ENCODE measurements at regions not wholly inside any gene's neighbourhood (a gene's known extent, or its start where the extent isn't known, plus 50 kb on each side); places are given as distances from the start of the nearest gene placed in this dataset.

GRCh38 chr4:155542415-155542814 lies 124.2 kb upstream of the GUCY1A1 start:
- H3K4me1 ChIP-seq (ENCODE audit: control insufficient read depth in 2 of 3, insufficient read depth in 2 of 3, low read depth in 1 of 3, low read length in 3 of 3): peaks cover 0 to 2% (median 0%) of the 10 kb centered on the region in 3 donors
- no peak for FAIRE-seq
- H3K27me3 ChIP-seq (ENCODE audit: control insufficient read depth, insufficient read depth, low read length): no peaks in the 10 kb centered on the region
- no peak overlapping the region for H3K27ac ChIP-seq (ENCODE audit: low read depth in 2 of 2, low read length in 2 of 2)
- no peaks in the 10 kb centered on the region for H3K9me3 ChIP-seq (ENCODE audit: control insufficient read depth in 2 of 3, insufficient read depth in 1 of 3, low read length in 3 of 3)
- no peak for DNase-seq
- no peak overlapping the region for H3K9ac ChIP-seq (ENCODE audit: low read length in 3 of 3)
- intact Hi-C loops (cut with DNase I): no loop called here
- no peak overlapping the region for H3K4me3 ChIP-seq (ENCODE audit: low read length in 3 of 3)
- TF ChIP-seq CTCF (IDR thresholded peaks at IDR 0.05; ENCODE audit: borderline replicate concordance, extremely low read depth, insufficient read depth): no peak
- no peaks in the 10 kb centered on the region for H3K36me3 ChIP-seq (ENCODE audit: control insufficient read depth in 2 of 3, insufficient read depth in 3 of 3, low read length in 3 of 3)

GRCh38 chr4:155541716-155542115 lies 124.9 kb upstream of the GUCY1A1 start:
- no peak overlapping the region for H3K4me3 ChIP-seq (ENCODE audit: low read length in 3 of 3)
- FAIRE-seq: no peak
- no peaks in the 10 kb centered on the region for H3K27me3 ChIP-seq (ENCODE audit: control insufficient read depth, insufficient read depth, low read length)

GRCh38 chr4:155540698-155541097 lies 126.0 kb upstream of the GUCY1A1 start:
- no peaks in the 10 kb centered on the region for H3K9me3 ChIP-seq (ENCODE audit: control insufficient read depth in 2 of 3, insufficient read depth in 1 of 3, low read length in 3 of 3)
- peak; percentile 93 for FAIRE-seq
- H3K27ac ChIP-seq (ENCODE audit: low read depth in 2 of 2, low read length in 2 of 2): no peak overlapping the region

More at GRCh38 chr4:155541716-155542115, 124.9 kb upstream of the GUCY1A1 start:
- peaks cover 0 to 2% (median 0%) of the 10 kb centered on the region in 3 donors for H3K4me1 ChIP-seq (ENCODE audit: control insufficient read depth in 2 of 3, insufficient read depth in 2 of 3, low read depth in 1 of 3, low read length in 3 of 3)
- intact Hi-C loops (cut with DNase I): no loop called here
- no peak overlapping the region for H3K27ac ChIP-seq (ENCODE audit: low read depth in 2 of 2, low read length in 2 of 2)
- no peak for DNase-seq
- H3K9ac ChIP-seq (ENCODE audit: low read length in 3 of 3): no peak overlapping the region
- no peaks in the 10 kb centered on the region for H3K36me3 ChIP-seq (ENCODE audit: control insufficient read depth in 2 of 3, insufficient read depth in 3 of 3, low read length in 3 of 3)
- no peaks in the 10 kb centered on the region for H3K9me3 ChIP-seq (ENCODE audit: control insufficient read depth in 2 of 3, insufficient read depth in 1 of 3, low read length in 3 of 3)
- no peak for TF ChIP-seq CTCF (IDR thresholded peaks at IDR 0.05; ENCODE audit: borderline replicate concordance, extremely low read depth, insufficient read depth)

More at GRCh38 chr4:155540698-155541097, 126.0 kb upstream of the GUCY1A1 start:
- no peak for DNase-seq
- Histone ChIP-seq H3K27me3 (ENCODE audit: control insufficient read depth, insufficient read depth, low read length) (no peaks in the 10 kb centered on the region), H3K4me1 (ENCODE audit: control insufficient read depth in 2 of 3, insufficient read depth in 2 of 3, low read depth in 1 of 3, low read length in 3 of 3) (peaks cover 0 to 2% (median 0%) of the 10 kb centered on the region in 3 donors), H3K9ac (ENCODE audit: low read length in 3 of 3) (no peak overlapping the region), H3K4me3 (ENCODE audit: low read length in 3 of 3) (no peak overlapping the region), H3K36me3 (ENCODE audit: control insufficient read depth in 2 of 3, insufficient read depth in 3 of 3, low read length in 3 of 3) (no peaks in the 10 kb centered on the region)
- intact Hi-C loops (cut with DNase I): no loop called here
- TF ChIP-seq CTCF (IDR thresholded peaks at IDR 0.05; ENCODE audit: borderline replicate concordance, extremely low read depth, insufficient read depth): no peak
